IMR-90 (cell line): ENCODE measurements at regions not wholly inside any gene's neighbourhood (a gene's known extent, or its start where the extent isn't known, plus 50 kb on each side); places are given as distances from the start of the nearest gene placed in this dataset.

Experiments used
- BHLHE40 ChIP-seq: fragments of 150-350 bp; IDR thresholded peaks from 2 replicates; pipeline ENCODE4 v1.6.1; 2016; ENCODE audit warnings: mild to moderate bottlenecking, low read depth, low read length
- CHD1 ChIP-seq: IDR thresholded peaks from 2 replicates; pipeline ENCODE4 v1.6.1; 2012; ENCODE audit warnings: low read depth, low read length, improper control_type of control experiment
- CTCF ChIP-seq: conservative IDR thresholded peaks from 2 replicates; pipeline ENCODE4 v1.5.1; 2012; ENCODE audit warnings: mild to moderate bottlenecking, low read depth, low read length, improper control_type of control experiment
- MAFK ChIP-seq: IDR thresholded peaks from 2 replicates; pipeline ENCODE4 v1.6.1; 2012; ENCODE audit warnings: low read depth, low read length, improper control_type of control experiment
- MXI1 ChIP-seq: IDR thresholded peaks from 2 replicates; pipeline ENCODE4 v1.6.1; 2012; ENCODE audit warnings: low read depth, mild to moderate bottlenecking, low read length, moderate library complexity, borderline replicate concordance
- NFE2L2 ChIP-seq: fragments of 150-350 bp; IDR thresholded peaks from 2 replicates; pipeline ENCODE4 v1.6.1; 2016; ENCODE audit warnings: low read depth, mild to moderate bottlenecking, low read length
- POLR2A ChIP-seq: IDR thresholded peaks from 2 replicates; pipeline ENCODE4 v1.6.1; 2012; ENCODE audit warnings: mild to moderate bottlenecking, low read depth, low read length
- RAD21 ChIP-seq: IDR thresholded peaks from 2 replicates; pipeline ENCODE4 v1.6.1; 2012; ENCODE audit warnings: low read length, improper control_type of control experiment
- SMC3 ChIP-seq: fragments of 150-350 bp; IDR thresholded peaks from 2 replicates; pipeline ENCODE4 v1.6.1; 2016; ENCODE audit warnings: low read depth, mild to moderate bottlenecking, antibody characterized with exemption, low read length, moderate library complexity
- USF2 ChIP-seq: fragments of 150-350 bp; IDR thresholded peaks from 2 replicates; pipeline ENCODE4 v1.6.1; 2017; ENCODE audit warnings: mild to moderate bottlenecking, antibody characterized with exemption, low read length, low read depth

GRCh38 chr5:165609871-165610270, 2104.5 kb downstream of the MAT2B start:
- no peak for TF ChIP-seq RAD21
- no peak for TF ChIP-seq POLR2A
- no peak for TF ChIP-seq SMC3
- TF ChIP-seq CTCF: no peak
- no peak for TF ChIP-seq CHD1
- no peak for TF ChIP-seq BHLHE40
- TF ChIP-seq USF2: no peak
- no peak for TF ChIP-seq NFE2L2
- TF ChIP-seq MAFK: no peak
- no peak for TF ChIP-seq MXI1
